Endothelial cell of umbilical vein (primary cell): ENCODE measurements at regions not wholly inside any gene's neighbourhood (a gene's known extent, or its start where the extent isn't known, plus 50 kb on each side); places are given as distances from the start of the nearest gene placed in this dataset.

Experiments
- CTCF ChIP-seq, 2 donors: IDR thresholded peaks; 1 replicate in 1 of 2; 2 replicates in 1 of 2; pipeline ENCODE4 v1.5.1; 2011; ENCODE audit warnings: low read length in 2 of 2, mild to moderate bottlenecking in 2 of 2, moderate library complexity in 2 of 2, control low read depth in 1 of 2, inconsistent platforms in 1 of 2, low read depth in 1 of 2; ENCODE audit not compliant: insufficient read depth in 1 of 2; ENCODE audit errors: extremely low read depth in 1 of 2
- EZH2 ChIP-seq: IDR thresholded peaks from 2 replicates; pipeline ENCODE4 v1.6.1; 2012; ENCODE audit warnings: borderline replicate concordance, low read depth, mild to moderate bottlenecking, moderate library complexity, low read length, inconsistent platforms; ENCODE audit not compliant: severe bottlenecking
- POLR2A ChIP-seq: IDR thresholded peaks from 2 replicates; pipeline ENCODE4 v1.6.1; 2012; ENCODE audit warnings: low read depth, mild to moderate bottlenecking, control low read depth, low read length

- TF ChIP-seq CTCF (IDR thresholded peaks at IDR 0.05; ENCODE audit: extremely low read depth in 1 of 2, insufficient read depth in 1 of 2, low read depth in 1 of 2, low read length in 2 of 2) (no peak), EZH2 (no peak), POLR2A (no peak)
Observed at GRCh38 chr1:232890340-232890943, 60.0 kb upstream of the NTPCR start.
